ENCODE measurements at regions not wholly inside any gene's neighbourhood (a gene's known extent, or its start where the extent isn't known, plus 50 kb on each side); places are given as distances from the start of the nearest gene placed in this dataset.

- no TSS peak for BruUV-seq (replicated peaks)
- Histone ChIP-seq H3K9ac (replicated peaks; ENCODE audit: extremely low read depth, insufficient read depth, low read length) (no peak overlapping the region), H3K27ac (ENCODE audit: insufficient read depth, low read depth, low read length) (no peak overlapping the region), H3K27me3 (ENCODE audit: control insufficient read depth in 2 of 2, insufficient read depth in 2 of 2, low read length in 2 of 2) (no peaks in the 10 kb centered on the region), H3K36me3 (ENCODE audit: control insufficient read depth in 2 of 2, extremely low read depth in 1 of 2, insufficient read depth in 2 of 2, low read length in 2 of 2) (no peaks in the 10 kb centered on the region), H3K4me1 (ENCODE audit: control insufficient read depth, extremely low read depth, insufficient read depth, low read length) (no peaks in the 10 kb centered on the region), H3K4me2 (ENCODE audit: insufficient read depth, low read length) (no peak overlapping the region), H4K20me1 (replicated peaks; ENCODE audit: control insufficient read depth, extremely low read depth, insufficient read depth, low read length) (no peaks in the 10 kb centered on the region), H3K79me2 (ENCODE audit: control insufficient read depth, insufficient read depth, low read length) (no peaks in the 10 kb centered on the region), H2AFZ (ENCODE audit: low read depth, low read length) (no peak overlapping the region), H3K4me3 (replicated peaks in 1 of 3; ENCODE audit: insufficient read depth in 1 of 3, low read depth in 1 of 3, low read length in 3 of 3) (no peak overlapping the region), H3K9me3 (replicated peaks; ENCODE audit: control insufficient read depth, insufficient read depth, low read length) (no peaks in the 10 kb centered on the region), H3K9me1 (replicated peaks; ENCODE audit: control insufficient read depth, extremely low read depth, insufficient read depth, low read length) (no peaks in the 10 kb centered on the region)
- CTCF ChIA-PET = no interaction called here
- no peak for FAIRE-seq
- dilution Hi-C loops (cut with MboI; ENCODE audit: extremely low pct_ligation_motif_present, low sequenced_read_pairs) = no loop called here
- TF ChIP-seq JUN (IDR thresholded peaks at IDR 0.05; ENCODE audit: borderline replicate concordance, insufficient read depth, insufficient read length, low read depth) (no peak), GATA2 (IDR thresholded peaks at IDR 0.05; ENCODE audit: insufficient read depth, insufficient read length, low read depth, low read length) (no peak), EZH2 (IDR thresholded peaks at IDR 0.05; ENCODE audit: borderline replicate concordance, low read depth, low read length, severe bottlenecking) (no peak), FOS (IDR thresholded peaks at IDR 0.05; ENCODE audit: borderline replicate concordance, insufficient read depth, low read length) (no peak), CTCF (IDR thresholded peaks at IDR 0.05; ENCODE audit: extremely low read depth in 1 of 2, insufficient read depth in 1 of 2, low read depth in 1 of 2, low read length in 2 of 2) (no peak), POLR2AphosphoS5 (IDR thresholded peaks at IDR 0.05; ENCODE audit: insufficient read depth, low read depth, low read length) (no peak), POLR2A (IDR thresholded peaks at IDR 0.05; ENCODE audit: low read depth, low read length) (no peak), MAX (IDR thresholded peaks at IDR 0.05; ENCODE audit: insufficient read depth, insufficient read length) (no peak), MYC (IDR thresholded peaks at IDR 0.05; ENCODE audit: low read depth, low read length) (no peak)
- no peak for DNase-seq (ENCODE audit: low read depth, low spot score)
- intact Hi-C loops (cut with micrococcal nuclease) = no loop called here
- POLR2A ChIA-PET = no interaction called here
Measured at GRCh38 chr10:128480601-128481000, 354.4 kb upstream of the MKI67 start.
